ENCODE measurements at regions not wholly inside any gene's neighbourhood (a gene's known extent, or its start where the extent isn't known, plus 50 kb on each side); places are given as distances from the start of the nearest gene placed in this dataset.
A peak's percentile ranks its signal among the peaks of the same experiment; 100 is the strongest.

- DNase-seq = peak; percentile 58 to 88 (median 81)
Observed at GRCh38 chr10:3867454-3868270, 82.7 kb upstream of the KLF6 start.

GRCh38 chr10:3866332-3866731 is 81.3 kb upstream of the KLF6 start:
- DNase-seq = peak; percentile 58 to 90 (median 67)

GRCh38 chr10:3865565-3865964 is 80.6 kb upstream of the KLF6 start:
- peak; percentile 70 to 95 (median 91) for DNase-seq

DNA sequence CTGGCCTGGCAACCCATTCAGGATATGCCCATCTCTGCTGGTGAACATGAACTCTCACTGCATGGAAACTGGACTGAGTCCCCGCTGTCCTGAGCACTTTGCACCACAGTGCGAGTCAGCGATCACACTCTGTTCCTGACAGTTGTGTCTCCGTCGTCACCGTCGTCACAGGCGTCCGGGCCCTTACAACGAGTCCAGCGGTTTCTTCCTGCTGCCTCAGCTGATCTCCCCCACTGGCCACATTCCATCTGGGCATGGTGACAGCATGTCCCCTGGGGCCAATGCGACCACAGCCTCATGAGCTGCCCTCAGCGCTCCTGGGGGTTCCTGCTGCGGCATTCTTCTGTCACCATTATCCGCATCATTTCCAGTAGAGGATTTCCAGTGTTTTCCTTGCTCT is 76.8 kb upstream of the KLF6 start:
- DNase-seq = no peak

GRCh38 chr10:3858051-3858845 is 73.2 kb upstream of the KLF6 start:
- no peak for DNase-seq

DNA sequence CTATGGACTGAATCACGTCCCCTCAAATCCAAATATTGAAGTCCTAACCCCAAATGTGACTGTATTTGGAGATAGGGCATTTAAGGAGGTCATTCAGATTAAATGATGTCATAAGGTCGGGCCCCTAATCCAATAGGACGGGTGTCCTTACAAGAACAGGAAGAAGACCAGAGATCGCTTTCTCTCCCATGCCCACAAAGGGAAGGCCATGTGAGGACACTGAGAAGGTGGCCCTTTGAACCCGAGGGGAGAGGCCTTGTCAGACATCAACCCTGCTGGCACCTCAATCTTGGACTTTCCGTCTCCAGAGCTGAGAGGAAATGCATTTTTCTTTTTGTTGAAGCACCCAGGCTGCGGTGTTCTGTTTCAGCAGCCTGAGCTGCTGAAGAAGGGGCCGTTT is 72.3 kb upstream of the KLF6 start:
- DNase-seq = peak; percentile 72 to 77 (median 76)

GRCh38 chr10:3856593-3856992 is 71.6 kb upstream of the KLF6 start:
- no peak for DNase-seq

GRCh38 chr10:3853547-3854303 is 68.7 kb upstream of the KLF6 start:
- DNase-seq = peak in 2 of 3 donors; percentile 47 to 55

DNA sequence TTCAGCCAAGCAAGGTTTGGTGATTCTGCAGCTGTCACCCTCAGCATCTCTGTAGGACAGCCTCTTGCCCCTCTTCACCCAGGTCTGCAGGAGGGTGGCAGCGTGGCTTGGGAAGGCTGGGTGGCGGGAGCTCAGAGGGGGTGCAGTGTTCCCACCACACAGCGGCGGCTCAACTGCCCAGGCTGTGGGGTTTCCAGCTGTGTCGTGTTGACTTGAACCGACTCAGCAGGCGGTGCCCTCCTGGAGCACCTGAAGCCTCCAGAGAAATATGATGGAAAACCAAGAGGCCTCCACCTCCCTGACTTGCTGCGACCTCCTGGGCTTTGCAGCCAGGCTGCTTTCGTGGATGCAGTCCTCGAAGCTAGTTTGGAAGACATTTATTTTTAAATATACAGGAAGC is 68.0 kb upstream of the KLF6 start:
- DNase-seq = no peak

GRCh38 chr10:3852147-3852904 is 67.3 kb upstream of the KLF6 start:
- DNase-seq = peak; percentile 90 to 98 (median 96)

GRCh38 chr10:3850999-3851937 is 66.3 kb upstream of the KLF6 start:
- peak; percentile 88 to 98 (median 95) for DNase-seq

DNA sequence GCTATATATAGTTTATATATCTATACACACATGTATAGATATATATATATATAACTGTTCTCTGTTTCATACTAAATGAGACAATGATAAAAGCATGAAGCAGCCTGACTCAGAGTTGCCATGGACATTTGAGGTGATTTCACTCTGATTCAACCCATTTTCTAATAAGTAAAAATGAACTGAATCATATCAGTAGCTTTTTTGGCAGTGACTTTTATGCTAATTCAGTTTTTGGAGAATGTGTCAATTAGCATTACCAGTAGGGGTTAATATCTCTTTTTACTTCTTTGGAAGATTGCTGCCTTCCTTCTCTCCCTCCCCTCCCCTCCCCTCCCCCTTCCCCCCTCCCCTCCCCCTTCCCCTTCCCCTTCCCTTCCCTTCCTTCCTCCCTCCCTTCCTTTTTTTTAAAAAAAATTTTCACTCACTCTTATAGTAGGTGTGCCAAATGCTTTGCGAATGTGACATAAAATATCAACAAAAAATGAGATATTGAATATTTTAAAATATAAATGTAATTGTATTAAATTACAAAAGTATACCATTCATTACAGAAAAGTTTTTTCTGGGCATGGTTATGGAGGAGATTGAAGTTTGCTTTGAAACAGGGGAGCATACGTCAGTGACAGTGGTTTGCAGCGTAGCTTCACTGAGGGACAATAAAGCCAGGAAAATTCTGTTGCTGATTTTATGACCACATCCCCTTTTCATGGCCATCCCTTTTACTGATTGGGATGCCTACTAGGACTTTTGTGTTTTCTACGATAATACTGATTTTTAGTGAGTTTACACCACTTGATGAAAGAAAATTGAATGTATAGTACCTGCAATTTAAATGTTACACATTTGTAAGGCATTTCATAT is 64.0 kb upstream of the KLF6 start:
- peak; percentile 58 to 88 (median 81) for DNase-seq

DNA sequence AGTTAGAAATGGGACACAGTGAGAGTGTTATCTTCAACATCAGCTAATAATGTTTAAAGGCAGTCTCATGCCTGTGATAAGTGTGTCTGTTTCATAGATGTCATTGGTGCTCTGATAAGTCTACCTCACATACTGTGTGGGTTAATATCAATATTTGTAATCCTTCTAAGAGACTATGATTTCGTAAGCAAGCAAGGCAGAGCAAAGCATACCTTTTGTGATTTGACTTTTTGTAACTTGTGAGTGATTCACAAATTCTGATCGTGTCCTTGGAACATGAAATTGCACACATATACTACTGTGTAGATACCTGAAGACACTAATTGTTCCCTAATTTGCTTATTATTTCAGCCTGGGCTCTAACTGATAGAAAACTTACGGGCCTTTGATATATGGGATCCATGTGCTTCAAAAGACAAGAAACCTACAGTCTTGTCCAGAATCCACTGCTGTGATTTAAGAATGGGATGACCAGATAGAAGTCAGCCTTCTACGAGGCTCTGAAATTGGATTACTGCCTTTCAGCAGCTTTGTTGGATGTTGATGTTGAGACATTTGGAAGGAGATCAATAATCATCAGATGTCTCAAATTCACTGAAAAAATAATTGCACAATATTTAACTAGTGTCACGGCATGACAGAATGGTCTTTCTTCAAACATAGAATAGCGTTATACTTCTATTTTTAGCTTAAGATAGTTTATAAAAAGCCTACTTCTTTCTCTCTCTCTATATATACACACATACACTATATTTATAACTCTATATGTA is 63.2 kb upstream of the KLF6 start:
- DNase-seq = peak in 1 of 3 donors; percentile 63

- DNase-seq = peak in 2 of 3 donors; percentile 54 to 59
Observed at GRCh38 chr10:3846736-3847135, 61.7 kb upstream of the KLF6 start.

DNA sequence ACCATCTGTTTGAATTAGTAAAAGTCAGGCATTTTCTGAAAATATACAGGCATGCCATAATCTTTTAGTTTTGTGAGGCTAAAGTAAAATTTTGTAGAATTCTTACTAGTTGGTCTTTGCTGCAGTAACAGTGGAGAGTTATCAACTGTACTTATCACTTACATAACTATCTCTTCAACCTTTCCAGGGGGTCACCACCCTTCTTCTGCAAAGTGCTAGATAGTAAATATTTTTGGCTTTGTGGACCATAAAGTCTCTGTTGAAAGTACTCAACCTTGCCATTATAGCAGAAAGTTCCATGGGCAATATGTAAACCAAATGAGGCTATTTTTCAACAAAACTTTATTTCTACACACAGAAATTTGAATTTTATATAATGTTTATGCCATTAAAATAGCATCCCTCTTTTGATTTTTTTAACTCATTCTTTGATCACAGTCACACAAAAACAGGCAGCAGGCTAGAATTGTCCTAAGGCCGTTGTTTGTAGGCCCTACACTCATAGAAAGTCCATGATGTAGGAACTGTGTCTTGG is 59.5 kb upstream of the KLF6 start:
- DNase-seq = no peak

DNA sequence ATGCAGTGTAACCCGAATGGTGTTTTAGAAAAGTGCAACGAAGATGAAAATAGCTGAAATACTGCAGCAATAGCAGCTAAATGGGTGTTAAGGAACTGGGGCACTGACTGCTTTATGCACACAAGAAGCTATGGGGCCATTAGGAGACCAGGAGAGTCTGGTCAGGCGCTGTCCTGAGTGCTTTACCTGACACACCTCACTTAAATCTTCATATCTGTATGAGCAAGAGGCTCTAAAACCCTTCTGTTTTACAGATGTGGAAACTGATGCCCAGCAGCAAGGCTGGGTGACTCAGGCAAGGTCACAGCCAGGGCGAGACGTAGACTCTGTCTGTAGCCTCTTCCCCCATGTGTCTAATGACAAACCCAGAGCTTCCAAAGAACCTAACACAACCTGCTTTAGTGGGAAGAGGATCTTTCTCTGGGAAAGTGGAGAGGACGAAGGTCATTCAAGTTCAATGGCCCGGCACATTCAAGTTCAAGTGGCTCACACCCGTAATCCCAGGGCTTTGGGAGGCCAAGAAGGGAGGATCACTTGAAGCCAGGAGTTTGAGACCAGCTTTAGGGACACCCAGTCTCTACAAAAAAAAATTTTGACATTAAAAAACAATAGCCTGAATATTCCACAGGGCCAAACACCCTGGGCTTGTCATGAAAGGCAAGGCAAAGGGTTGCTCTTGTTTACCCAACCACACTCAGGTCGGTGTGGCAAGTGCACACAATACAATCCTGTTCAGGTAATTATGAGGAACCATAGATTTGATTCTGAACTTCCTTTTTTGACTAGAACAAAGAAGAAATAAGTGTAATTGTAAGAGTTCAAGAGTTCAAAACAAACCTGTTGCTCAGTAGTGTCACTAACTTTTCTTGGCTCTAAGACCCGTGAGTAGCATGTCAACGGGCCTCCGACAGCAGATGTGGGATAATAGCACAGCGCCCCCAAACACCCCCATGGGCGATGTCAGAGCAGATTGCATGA is 53.7 kb upstream of the KLF6 start:
- DNase-seq = peak; percentile 54 to 60 (median 59)

DNA sequence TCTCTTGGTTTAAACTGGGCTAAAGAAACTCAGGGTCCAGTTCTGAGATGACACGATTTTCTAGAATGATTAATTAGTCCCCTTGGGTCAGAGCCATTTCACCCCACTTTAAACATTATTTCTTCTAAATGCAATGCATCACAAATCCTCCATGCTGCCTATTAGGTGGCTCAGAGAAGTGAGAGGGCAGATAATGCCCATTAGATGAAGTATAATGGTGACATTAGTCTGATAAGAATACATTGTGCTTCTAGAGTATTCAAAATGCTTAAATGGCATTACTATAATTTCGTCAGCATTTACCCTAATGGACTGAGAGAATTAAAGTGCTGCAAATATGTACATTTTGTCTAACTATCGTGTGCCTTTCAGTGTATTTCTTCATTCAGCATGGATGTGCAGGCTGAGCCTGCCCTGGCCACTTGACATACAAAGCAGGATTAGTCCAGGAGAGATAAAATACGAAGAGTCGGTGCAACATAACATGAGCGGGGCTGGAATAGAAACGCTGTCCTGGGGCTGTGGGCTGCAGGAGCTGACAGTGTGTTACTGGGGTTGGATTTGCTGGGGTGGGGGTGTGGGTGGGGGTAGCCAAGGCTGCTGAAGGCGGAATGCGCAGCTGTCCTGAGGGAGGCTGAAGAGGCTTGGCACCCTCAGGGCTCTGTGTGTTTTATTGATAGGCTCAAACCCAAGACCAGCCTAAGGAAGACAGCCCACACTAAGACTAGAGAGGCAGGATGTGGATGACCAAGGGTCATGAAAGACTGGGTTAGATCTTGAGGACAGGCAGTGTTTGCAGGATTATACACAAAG is 52.8 kb upstream of the KLF6 start:
- no peak for DNase-seq

Measured in suppressor macrophage treated with lipopolysaccharide for 1 hour (primary cell).